ENCODE measurements at regions not wholly inside any gene's neighbourhood (a gene's known extent, or its start where the extent isn't known, plus 50 kb on each side); places are given as distances from the start of the nearest gene placed in this dataset.

DNA sequence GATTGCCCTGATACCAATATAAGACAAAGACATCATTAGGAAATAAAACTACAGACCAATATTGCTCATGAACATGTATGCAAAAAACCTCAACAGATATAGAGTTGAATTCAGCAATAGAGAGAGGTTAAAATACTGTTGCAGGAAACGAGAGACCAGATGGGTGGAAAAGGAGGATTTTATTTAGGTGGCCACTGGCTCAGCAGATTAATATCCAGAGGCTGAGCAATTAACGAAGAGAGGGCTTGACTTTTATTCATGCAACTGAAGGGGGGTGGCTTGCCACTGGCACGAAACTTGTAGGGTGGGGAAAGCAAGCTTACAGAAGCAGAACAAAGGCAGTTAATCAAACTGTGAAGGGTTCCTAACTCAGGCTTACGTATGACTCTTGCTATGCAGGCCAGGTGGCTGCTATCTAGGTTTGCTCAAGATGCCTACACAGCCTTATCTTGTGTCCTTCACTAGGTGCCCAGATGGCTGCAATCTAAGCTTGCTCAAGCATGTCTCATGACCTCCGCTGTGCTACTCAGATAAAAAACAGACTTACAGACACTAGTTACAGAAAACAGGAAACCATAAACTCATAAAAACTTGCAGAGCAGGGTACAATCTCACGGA, 126.4 kb downstream of the MMUT start:
- no peak overlapping the region for H3K4me2 ChIP-seq (ENCODE audit: low read length)

DNA sequence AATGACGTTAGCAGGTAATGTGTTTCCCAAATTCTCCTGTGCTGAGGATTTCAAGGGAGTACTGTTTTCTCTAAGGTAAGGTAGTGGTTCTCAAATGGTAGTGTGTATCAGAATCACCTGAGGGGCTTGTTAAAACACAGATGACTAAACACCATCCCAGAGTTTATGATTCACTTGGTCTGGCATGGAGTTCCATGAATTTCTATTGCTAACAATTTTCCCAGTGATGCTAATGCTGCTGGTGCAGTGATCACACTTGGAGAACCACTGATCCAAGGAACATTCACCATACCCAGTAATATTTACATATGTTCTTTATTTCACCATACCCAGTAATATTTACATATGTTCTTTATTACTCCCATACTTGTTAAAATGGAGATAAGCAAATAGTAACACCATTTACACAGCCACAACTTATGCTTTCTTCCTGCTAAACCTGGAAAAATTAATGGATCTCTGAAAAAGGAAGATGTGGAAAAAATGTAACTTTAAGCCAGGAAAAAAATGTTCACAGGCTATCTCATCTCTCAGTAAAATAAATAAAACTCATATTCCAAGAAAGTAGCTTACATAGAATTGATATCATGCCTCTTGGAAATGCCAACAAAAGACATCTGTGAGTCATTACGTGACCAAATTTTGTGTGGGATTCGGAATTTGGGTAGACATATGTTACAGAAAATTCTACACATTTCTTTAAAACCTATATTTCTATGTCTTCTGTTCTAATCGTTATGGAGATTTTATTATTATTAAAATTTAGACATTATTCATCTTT, 129.5 kb downstream of the MMUT start:
- intact Hi-C loops (cut with micrococcal nuclease): no loop called here

More for the DNA sequence above, 126.4 kb downstream of the MMUT start:
- H3K27me3 ChIP-seq (ENCODE audit: insufficient read depth, low read length): no peaks in the 10 kb centered on the region
- no peak for ATAC-seq
- intact Hi-C loops (cut with micrococcal nuclease): no loop called here
- H3K9ac ChIP-seq (ENCODE audit: low read length): no peak overlapping the region
- CTCF ChIA-PET: no interaction called here
- no peak overlapping the region for H2AFZ ChIP-seq (ENCODE audit: low read depth, low read length, poor library complexity, severe bottlenecking)
- no peaks in the 10 kb centered on the region for H3K36me3 ChIP-seq (ENCODE audit: control insufficient read depth in 1 of 2, insufficient read depth in 2 of 2, low read length in 2 of 2)
- no peaks in the 10 kb centered on the region for H3K79me2 ChIP-seq (ENCODE audit: insufficient read depth, low read length)
- H3K4me1 ChIP-seq (ENCODE audit: control insufficient read depth in 1 of 2, insufficient read depth in 2 of 2, low read length in 2 of 2): no peaks in the 10 kb centered on the region
- TF ChIP-seq ZFX (IDR thresholded peaks at IDR 0.05) (no peak), TCF7L2 (IDR thresholded peaks at IDR 0.05; ENCODE audit: borderline replicate concordance, extremely low read depth, insufficient read depth, insufficient read length) (no peak), POLR2A (IDR thresholded peaks at IDR 0.05; ENCODE audit: borderline replicate concordance, extremely low read depth, insufficient read depth, insufficient read length) (no peak), SP1 (IDR thresholded peaks at IDR 0.05; ENCODE audit: low read depth) (no peak), YY1 (IDR thresholded peaks at IDR 0.05; ENCODE audit: extremely low read depth, insufficient replicate concordance, low read depth, low read length) (no peak), EZH2 (IDR thresholded peaks at IDR 0.05) (no peak)
- TF ChIP-seq, protein P1, sequence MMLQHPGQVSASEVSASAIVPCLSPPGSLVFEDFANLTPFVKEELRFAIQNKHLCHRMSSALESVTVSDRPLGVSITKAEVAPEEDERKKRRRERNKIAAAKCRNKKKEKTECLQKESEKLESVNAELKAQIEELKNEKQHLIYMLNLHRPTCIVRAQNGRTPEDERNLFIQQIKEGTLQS (IDR thresholded peaks at IDR 0.05): no peak
- H3K9me3 ChIP-seq (ENCODE audit: control insufficient read depth in 1 of 2, insufficient read depth in 1 of 2, low read depth in 1 of 2, low read length in 2 of 2): no peaks in the 10 kb centered on the region
- DNase-seq (ENCODE audit: low read depth, low spot score): no peak
- RAD21 ChIA-PET (ENCODE audit: low non-redundant PET in 1 of 2, low total read pairs in 2 of 2, uncharacterized antibody in 2 of 2, unreplicated experiment in 2 of 2): no interaction called here
- H3K9me2 ChIP-seq (ENCODE audit: insufficient read depth): no peaks in the 10 kb centered on the region
- H3K4me3 ChIP-seq (replicated peaks in 1 of 2; ENCODE audit: low read depth in 1 of 2, low read length in 2 of 2): no peak overlapping the region
- POLR2A ChIA-PET: no interaction called here
- no peak overlapping the region for H3K27ac ChIP-seq (ENCODE audit: low read depth, low read length)
- no TSS peak for BruUV-seq (replicated peaks)
- no peaks in the 10 kb centered on the region for H4K20me1 ChIP-seq (ENCODE audit: insufficient read depth)

More for the DNA sequence above, 129.5 kb downstream of the MMUT start:
- no peaks in the 10 kb centered on the region for H3K9me3 ChIP-seq (ENCODE audit: control insufficient read depth in 1 of 2, insufficient read depth in 1 of 2, low read depth in 1 of 2, low read length in 2 of 2)
- POLR2A ChIA-PET: no interaction called here
- H3K27ac ChIP-seq (ENCODE audit: low read depth, low read length): no peak overlapping the region
- H3K4me1 ChIP-seq (ENCODE audit: control insufficient read depth in 1 of 2, insufficient read depth in 2 of 2, low read length in 2 of 2): no peaks in the 10 kb centered on the region
- no peaks in the 10 kb centered on the region for H4K20me1 ChIP-seq (ENCODE audit: insufficient read depth)
- H3K9ac ChIP-seq (ENCODE audit: low read length): no peak overlapping the region
- H3K9me2 ChIP-seq (ENCODE audit: insufficient read depth): no peaks in the 10 kb centered on the region
- H3K79me2 ChIP-seq (ENCODE audit: insufficient read depth, low read length): no peaks in the 10 kb centered on the region
- H3K27me3 ChIP-seq (ENCODE audit: insufficient read depth, low read length): no peaks in the 10 kb centered on the region
- RAD21 ChIA-PET (ENCODE audit: low non-redundant PET in 1 of 2, low total read pairs in 2 of 2, uncharacterized antibody in 2 of 2, unreplicated experiment in 2 of 2): no interaction called here
- TF ChIP-seq RAD21 (IDR thresholded peaks at IDR 0.05; ENCODE audit: low read depth) (no peak), SRF (IDR thresholded peaks at IDR 0.05; ENCODE audit: low read depth) (no peak), ZNF274 (IDR thresholded peaks at IDR 0.05; ENCODE audit: low read depth, low read length) (no peak), EGR1 (IDR thresholded peaks at IDR 0.05; ENCODE audit: low read depth) (no peak), ELF1 (IDR thresholded peaks at IDR 0.05; ENCODE audit: borderline replicate concordance, low read depth) (no peak)
- TF ChIP-seq, protein P1 (IDR thresholded peaks at IDR 0.05): no peak
- TF ChIP-seq, protein P2, sequence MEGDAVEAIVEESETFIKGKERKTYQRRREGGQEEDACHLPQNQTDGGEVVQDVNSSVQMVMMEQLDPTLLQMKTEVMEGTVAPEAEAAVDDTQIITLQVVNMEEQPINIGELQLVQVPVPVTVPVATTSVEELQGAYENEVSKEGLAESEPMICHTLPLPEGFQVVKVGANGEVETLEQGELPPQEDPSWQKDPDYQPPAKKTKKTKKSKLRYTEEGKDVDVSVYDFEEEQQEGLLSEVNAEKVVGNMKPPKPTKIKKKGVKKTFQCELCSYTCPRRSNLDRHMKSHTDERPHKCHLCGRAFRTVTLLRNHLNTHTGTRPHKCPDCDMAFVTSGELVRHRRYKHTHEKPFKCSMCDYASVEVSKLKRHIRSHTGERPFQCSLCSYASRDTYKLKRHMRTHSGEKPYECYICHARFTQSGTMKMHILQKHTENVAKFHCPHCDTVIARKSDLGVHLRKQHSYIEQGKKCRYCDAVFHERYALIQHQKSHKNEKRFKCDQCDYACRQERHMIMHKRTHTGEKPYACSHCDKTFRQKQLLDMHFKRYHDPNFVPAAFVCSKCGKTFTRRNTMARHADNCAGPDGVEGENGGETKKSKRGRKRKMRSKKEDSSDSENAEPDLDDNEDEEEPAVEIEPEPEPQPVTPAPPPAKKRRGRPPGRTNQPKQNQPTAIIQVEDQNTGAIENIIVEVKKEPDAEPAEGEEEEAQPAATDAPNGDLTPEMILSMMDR (IDR thresholded peaks at IDR 0.05 in 2 of 3, conservative IDR thresholded peaks at IDR 0.05 in 1 of 3; ENCODE audit: borderline replicate concordance in 1 of 3, insufficient read depth in 1 of 3, low read depth in 2 of 3, low read length in 2 of 3): no peak
- DNase-seq (ENCODE audit: low read depth, low spot score) (no peak), ATAC-seq (no peak)
- no peak overlapping the region for H3K4me3 ChIP-seq (replicated peaks in 1 of 2; ENCODE audit: low read depth in 1 of 2, low read length in 2 of 2)
- no peaks in the 10 kb centered on the region for H3K36me3 ChIP-seq (ENCODE audit: control insufficient read depth in 1 of 2, insufficient read depth in 2 of 2, low read length in 2 of 2)
- no peak overlapping the region for H2AFZ ChIP-seq (ENCODE audit: low read depth, low read length, poor library complexity, severe bottlenecking)
- no TSS peak for BruUV-seq (replicated peaks)
- CTCF ChIA-PET: no interaction called here
- no peak overlapping the region for H3K4me2 ChIP-seq (ENCODE audit: low read length)
